MV-4-11 (cell line): ENCODE measurements at regions not wholly inside any gene's neighbourhood (a gene's known extent, or its start where the extent isn't known, plus 50 kb on each side); places are given as distances from the start of the nearest gene placed in this dataset.

Experiments used
- DNase-seq: peaks from one replicate; lab custom pipeline; 2025; lab: John Stamatoyannopoulos, UW

DNA sequence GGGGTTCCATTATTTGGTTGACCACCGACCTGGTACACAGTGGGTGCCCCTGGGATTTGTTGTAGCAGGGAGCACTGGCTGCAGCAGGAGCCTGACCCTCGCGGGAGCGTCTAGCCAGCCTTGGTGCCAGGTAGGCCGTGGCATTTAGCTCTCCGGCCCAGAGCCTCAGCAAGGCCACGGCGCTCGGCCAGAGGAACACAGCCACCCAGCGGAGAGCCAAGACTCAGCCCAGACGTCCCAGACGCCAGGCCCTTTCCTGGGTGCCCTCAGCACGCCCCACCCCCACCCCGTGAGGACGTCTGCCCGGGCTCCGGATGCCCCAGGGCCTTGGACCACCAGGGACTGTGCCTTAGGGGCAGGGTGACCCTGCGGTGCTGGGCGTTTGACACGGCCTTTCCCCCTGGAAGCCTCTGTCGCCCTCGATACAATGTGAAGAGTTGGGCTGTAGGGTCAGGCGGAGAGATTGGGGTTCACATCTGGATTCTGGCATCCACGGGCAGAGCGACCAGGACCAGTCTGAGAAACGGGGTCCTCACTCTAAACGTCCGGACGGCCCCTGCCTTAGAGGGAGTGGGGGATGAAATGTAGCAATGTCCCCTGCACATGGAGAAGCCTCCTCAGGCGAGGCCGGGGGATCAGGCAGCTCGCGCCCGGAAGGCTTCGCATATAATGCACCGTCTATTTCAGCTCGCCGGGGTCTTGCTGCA is 99.2 kb upstream of the FGF3 start:
- no peak for DNase-seq

- peak; percentile 51 for DNase-seq
Measured at GRCh38 chr11:69918938-69919650, 99.9 kb upstream of the FGF3 start.

DNA sequence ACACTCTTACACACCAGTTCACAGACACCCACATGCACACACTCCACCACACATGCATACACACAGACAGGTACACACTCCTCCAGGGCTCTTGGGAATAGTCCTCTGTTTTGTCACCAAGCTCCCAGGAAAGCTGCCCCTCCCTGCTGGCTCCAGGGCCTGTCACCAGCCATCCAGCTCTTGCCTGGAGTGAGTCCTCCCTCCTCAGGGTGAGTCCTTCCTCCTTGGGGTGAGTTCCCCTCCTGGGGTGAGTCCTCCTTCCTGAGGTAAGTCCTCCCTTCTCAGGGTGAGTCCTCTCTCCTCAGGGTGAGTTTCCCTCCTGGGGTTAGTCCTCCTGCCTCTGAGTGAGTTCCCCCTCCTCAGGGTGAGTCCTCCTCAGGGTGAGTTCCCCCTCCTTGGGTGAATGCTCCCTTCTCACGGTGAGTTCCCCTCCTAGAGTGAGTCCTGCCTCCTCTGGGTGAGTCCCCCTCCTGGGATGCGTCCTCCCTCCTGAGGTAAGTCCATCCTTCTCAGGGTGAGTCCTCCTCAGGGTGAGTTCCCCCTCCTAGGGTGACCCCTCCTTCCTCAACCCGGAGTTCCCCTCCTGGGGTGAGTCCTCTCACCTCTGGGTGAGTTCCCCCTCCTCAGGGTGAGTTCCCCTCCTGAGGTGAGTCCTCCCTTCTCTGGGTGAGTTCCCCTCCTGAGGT is 100.6 kb upstream of the FGF3 start:
- no peak for DNase-seq

- DNase-seq: no peak
Measured at GRCh38 chr11:69920345-69921127, 101.3 kb upstream of the FGF3 start.

- DNase-seq: no peak
Measured at GRCh38 chr11:69921128-69922014, 102.2 kb upstream of the FGF3 start.

GRCh38 chr11:69922015-69922595 is 102.9 kb upstream of the FGF3 start:
- DNase-seq: no peak

DNA sequence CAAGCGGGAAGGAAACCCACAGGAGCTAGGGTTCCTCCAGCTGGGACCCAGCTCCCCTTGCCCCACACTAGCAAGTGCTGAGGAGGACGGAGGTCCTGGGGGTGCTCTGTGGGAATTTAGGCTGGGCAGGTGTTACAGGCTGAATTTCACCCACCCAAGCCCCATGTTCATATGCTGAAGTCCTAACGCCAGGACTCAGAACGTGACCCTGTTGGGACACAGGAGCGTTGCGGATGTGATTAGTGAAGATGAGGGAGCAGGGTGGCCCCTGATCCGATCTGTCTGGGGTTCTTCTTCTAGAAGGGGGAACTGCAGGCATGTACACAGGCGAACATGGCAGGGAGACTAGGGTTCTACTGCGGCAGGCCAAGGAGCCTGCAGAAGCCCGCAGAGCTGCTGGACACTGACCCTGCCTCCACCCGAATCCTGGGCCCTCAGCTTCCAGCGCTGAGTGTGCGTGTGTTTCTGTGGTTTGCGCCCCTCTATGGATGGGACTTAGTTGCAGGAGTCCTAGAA is 103.4 kb upstream of the FGF3 start:
- DNase-seq: no peak

GRCh38 chr11:69923196-69923595 is 104.0 kb upstream of the FGF3 start:
- no peak for DNase-seq

GRCh38 chr11:69923641-69924307 is 104.6 kb upstream of the FGF3 start:
- DNase-seq: no peak

DNA sequence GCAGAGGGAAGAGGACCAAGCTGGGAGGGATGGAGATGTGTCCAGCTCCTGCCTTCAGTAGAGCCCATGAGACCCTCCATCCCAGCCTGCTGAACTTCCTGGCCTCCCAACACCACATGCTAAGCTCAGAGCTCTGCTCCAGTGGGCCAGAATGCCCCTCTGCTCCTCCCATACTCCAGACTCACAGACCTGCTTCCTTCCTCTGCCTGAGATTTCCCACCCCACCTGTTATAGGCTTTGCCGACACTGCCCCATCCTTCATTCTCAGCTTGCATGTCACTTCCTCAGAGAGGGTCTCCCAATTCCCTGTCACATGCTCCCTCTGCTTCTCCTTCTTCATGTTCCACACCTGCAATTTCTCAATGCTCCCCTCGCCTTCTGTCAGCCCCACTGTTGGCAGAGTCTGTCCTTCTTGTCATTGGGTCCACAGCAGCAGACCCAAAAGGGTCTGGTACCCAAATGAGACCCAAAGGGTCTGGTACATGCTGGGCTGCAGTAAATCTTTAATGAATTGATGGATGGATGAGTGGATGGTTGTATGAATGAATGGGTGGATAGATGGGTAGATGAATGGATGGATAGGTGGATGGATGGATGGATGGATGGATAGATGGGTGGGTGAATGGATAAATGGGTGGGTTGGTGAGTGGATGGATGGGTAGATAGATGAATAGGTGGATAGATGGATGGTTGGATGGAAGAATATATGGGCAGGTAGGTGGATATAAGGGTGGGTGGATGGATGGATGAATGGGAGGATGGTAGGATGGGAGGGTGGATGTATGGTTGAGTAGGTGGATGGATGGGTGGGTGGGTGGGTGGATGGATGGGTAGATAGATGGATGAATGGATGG is 105.3 kb upstream of the FGF3 start:
- no peak for DNase-seq

DNA sequence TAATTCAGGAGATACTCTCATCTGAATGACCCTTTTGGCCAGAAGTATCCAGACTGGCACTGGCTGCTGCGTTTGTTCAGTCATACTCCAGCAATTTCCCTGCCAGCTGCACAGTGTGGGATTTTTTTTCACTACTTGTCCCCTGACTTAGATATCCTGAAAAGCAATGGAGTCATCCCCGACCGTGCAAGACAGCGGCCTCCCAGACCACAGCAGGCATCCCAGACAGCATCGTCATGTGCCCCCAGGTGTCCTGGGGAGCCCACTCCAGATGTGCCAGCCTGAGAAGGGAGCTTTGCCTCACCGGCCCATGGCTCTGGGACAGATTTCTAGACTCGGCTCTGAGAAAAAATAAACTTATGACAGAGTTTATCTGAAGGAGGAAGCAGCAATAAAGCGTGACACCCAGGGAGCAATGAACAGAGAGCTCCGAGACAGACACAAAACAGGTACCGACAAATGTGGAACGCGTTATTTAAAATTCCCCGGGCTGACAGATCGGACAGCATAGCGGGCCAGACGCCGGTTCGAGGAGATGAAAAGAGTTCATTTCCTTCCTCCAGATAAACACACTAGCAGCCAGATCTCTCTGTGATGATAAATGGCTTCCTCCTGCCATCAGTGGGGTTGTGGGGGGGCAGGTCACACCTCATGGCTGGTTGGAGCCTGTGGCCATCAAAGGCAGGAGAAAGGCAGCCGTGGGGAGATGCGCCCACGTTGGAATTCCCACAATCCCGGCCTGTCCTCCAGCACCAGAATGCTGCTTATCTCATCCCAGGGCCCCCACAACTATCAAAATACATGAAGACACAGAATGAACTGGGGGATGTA is 106.4 kb upstream of the FGF3 start:
- DNase-seq: no peak

DNA sequence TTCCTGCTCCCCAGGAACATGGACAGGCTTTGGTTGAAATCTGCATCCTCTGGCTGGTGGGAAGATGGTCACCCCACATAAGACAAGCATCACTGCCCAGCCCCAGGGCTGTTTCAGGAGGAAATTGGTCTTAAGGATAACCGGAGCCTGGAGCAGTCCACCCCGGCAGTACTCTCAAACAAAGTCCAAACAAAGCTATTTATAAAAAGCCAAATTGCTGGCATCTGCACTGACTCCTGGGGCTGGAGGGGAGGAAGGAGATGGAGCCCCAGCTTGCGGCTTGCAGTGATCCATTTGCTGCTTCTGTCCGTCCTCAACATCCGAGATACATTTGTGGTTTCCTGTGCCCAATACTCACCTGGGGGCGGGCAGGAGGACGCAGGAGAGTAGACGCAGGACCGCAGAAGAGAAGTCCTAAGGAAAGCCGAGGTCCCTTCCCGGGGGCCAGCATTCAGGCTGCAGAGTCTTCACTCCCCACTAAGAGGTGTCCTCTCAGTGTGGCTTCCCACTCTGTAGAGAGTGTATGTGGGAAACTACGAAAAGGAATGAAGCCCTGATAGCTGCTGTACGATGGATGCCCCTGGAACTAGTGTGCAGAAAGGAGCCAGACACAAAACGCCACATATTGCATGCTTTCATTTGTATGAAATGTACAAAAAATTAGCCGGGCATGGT is 107.3 kb upstream of the FGF3 start:
- DNase-seq: no peak

GRCh38 chr11:69928121-69928520 is 108.9 kb upstream of the FGF3 start:
- DNase-seq: no peak

GRCh38 chr11:69928975-69929374 is 109.8 kb upstream of the FGF3 start:
- DNase-seq: no peak

DNA sequence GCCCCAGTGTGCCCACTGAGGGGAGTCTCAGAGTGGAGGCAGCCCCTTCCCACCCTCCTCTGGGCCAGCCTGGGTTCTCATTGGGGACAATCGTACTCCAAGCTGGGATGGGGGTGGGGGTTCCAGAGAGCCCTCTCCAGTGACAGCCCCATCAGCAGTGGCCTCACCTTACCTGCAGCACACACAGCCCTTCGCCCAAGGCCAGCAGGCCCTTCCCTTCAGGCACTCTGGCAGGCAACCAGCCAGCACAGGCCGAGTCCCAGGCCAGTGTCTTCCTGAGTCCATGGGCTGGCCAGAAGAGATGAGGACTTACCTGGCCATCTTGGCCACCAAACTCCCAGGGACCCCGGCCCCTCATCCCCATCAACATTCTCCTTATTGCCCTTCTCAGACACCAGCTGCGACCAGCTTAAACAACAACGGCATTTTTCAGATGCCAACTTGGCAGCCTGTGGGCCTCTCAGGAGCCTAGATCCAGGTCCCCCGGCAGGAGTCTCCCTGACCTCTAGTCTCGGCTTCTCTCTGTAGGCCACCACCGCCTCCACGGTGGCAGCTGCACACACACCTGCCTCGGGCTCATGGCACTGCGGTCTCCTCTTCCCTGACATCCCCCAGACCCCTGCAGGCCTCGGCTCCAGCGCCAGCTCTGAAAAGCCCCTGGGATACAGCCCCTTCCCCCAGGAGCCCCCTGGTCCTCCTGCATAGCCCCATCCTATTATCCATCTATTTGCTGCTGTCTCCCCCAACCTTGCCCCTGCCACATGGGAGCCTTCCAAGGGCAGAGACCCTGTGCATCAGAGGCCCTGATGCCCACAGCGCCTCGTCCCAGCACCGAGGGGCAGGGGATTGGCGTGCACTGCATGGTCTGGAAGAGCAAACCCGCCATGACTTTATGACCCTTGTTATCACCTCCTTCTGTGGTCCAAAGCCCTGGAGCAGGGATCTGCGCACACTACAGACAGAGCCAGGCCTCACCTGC is 111.2 kb upstream of the FGF3 start:
- no peak for DNase-seq
